ENCODE measurements at regions not wholly inside any gene's neighbourhood (a gene's known extent, or its start where the extent isn't known, plus 50 kb on each side); places are given as distances from the start of the nearest gene placed in this dataset.

DNA sequence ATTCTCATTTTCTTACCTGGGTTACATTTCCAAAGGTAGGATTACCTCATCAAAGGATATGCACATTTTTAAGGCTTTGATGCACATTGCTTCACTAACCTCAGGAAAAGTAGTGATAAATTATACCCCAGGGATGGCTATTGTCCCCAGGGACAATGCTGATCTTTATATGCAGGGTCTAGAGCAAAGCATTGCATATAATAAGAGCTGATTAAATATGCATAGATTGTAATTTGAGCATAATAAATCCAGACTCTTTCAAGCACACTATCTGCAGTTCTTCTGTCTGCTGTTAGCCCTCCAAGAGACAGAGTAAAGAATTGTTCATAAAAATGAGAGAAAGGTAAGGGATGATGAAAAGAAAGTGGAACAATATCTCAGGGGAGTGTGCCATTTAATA, 57.3 kb upstream of the SYT13 start:
- peaks cover 15% of the 10 kb centered on the region for H3K4me1 ChIP-seq (ENCODE audit: insufficient read depth, low read length, poor library complexity, severe bottlenecking)
- no peak overlapping the region for H3K9ac ChIP-seq (ENCODE audit: low read depth, low read length, poor library complexity, severe bottlenecking)
- H3F3A ChIP-seq (ENCODE audit: low read depth) = no peaks in the 10 kb centered on the region
- no peak overlapping the region for H2AFZ ChIP-seq (ENCODE audit: low read length)
- no peaks in the 10 kb centered on the region for H3K36me3 ChIP-seq (ENCODE audit: insufficient read depth, low read length)
- H3K27me3 ChIP-seq (ENCODE audit: insufficient read depth, low read length, poor library complexity, severe bottlenecking) = no peaks in the 10 kb centered on the region
- no peaks in the 10 kb centered on the region for H3K9me3 ChIP-seq (ENCODE audit: insufficient read depth, low read depth, low read length)
- H3K4me3 ChIP-seq (ENCODE audit: low read length, poor library complexity, severe bottlenecking) = no peak overlapping the region
- no peak overlapping the region for H3K4me2 ChIP-seq (ENCODE audit: low read depth, low read length, poor library complexity, severe bottlenecking)
- TF ChIP-seq, protein P1, sequence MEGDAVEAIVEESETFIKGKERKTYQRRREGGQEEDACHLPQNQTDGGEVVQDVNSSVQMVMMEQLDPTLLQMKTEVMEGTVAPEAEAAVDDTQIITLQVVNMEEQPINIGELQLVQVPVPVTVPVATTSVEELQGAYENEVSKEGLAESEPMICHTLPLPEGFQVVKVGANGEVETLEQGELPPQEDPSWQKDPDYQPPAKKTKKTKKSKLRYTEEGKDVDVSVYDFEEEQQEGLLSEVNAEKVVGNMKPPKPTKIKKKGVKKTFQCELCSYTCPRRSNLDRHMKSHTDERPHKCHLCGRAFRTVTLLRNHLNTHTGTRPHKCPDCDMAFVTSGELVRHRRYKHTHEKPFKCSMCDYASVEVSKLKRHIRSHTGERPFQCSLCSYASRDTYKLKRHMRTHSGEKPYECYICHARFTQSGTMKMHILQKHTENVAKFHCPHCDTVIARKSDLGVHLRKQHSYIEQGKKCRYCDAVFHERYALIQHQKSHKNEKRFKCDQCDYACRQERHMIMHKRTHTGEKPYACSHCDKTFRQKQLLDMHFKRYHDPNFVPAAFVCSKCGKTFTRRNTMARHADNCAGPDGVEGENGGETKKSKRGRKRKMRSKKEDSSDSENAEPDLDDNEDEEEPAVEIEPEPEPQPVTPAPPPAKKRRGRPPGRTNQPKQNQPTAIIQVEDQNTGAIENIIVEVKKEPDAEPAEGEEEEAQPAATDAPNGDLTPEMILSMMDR (conservative IDR thresholded peaks at IDR 0.05; ENCODE audit: low read length) = no peak
- no peak for TF ChIP-seq EZH2phosphoT487 (IDR thresholded peaks at IDR 0.05; ENCODE audit: borderline replicate concordance)
- H3K79me2 ChIP-seq (ENCODE audit: insufficient read depth, low read length) = no peaks in the 10 kb centered on the region
- H4K20me1 ChIP-seq (ENCODE audit: insufficient read depth, low read length, poor library complexity, severe bottlenecking) = no peaks in the 10 kb centered on the region
- H3K9me2 ChIP-seq (replicated peaks; ENCODE audit: low read depth, low read length) = no peaks in the 10 kb centered on the region

DNA sequence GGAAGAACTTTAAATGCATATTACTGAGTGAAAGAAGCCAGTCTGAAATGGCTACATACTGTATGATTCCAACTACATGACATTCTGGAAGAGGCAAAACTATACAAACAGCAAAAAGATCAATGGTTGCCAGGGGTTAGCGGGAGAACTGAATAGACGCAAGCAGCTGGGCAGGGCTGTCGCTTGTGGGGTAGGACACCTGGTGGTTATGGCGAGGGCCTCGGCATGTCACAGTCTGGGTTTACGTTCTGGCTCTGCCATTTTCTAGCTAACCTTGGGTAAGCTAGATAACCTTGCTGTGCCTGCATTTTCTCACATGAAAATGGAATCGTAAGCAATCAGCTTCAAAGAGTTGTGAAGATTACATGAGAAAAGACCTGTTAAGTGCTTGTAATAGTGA, 55.2 kb upstream of the SYT13 start:
- no peaks in the 10 kb centered on the region for H3K27me3 ChIP-seq (ENCODE audit: insufficient read depth, low read length, poor library complexity, severe bottlenecking)
- H4K20me1 ChIP-seq (ENCODE audit: insufficient read depth, low read length, poor library complexity, severe bottlenecking) = no peaks in the 10 kb centered on the region
- H3K9me3 ChIP-seq (ENCODE audit: insufficient read depth, low read depth, low read length) = no peaks in the 10 kb centered on the region
- peak overlapping the region; percentile 35; the same call in 1 of the 2 replicates for H2AFZ ChIP-seq (ENCODE audit: low read length)
- H3K36me3 ChIP-seq (ENCODE audit: insufficient read depth, low read length) = no peaks in the 10 kb centered on the region
- no peak overlapping the region for H3K4me2 ChIP-seq (ENCODE audit: low read depth, low read length, poor library complexity, severe bottlenecking)
- no peaks in the 10 kb centered on the region for H3K9me2 ChIP-seq (replicated peaks; ENCODE audit: low read depth, low read length)
- H3K4me1 ChIP-seq (ENCODE audit: insufficient read depth, low read length, poor library complexity, severe bottlenecking) = peaks cover 3% of the 10 kb centered on the region
- H3K79me2 ChIP-seq (ENCODE audit: insufficient read depth, low read length) = no peaks in the 10 kb centered on the region
- TF ChIP-seq, protein P1 (conservative IDR thresholded peaks at IDR 0.05; ENCODE audit: low read length) = no peak
- no peak for TF ChIP-seq EZH2phosphoT487 (IDR thresholded peaks at IDR 0.05; ENCODE audit: borderline replicate concordance)
- no peaks in the 10 kb centered on the region for H3F3A ChIP-seq (ENCODE audit: low read depth)
- no peak overlapping the region for H3K9ac ChIP-seq (ENCODE audit: low read depth, low read length, poor library complexity, severe bottlenecking)
- no peak overlapping the region for H3K4me3 ChIP-seq (ENCODE audit: low read length, poor library complexity, severe bottlenecking)

DNA sequence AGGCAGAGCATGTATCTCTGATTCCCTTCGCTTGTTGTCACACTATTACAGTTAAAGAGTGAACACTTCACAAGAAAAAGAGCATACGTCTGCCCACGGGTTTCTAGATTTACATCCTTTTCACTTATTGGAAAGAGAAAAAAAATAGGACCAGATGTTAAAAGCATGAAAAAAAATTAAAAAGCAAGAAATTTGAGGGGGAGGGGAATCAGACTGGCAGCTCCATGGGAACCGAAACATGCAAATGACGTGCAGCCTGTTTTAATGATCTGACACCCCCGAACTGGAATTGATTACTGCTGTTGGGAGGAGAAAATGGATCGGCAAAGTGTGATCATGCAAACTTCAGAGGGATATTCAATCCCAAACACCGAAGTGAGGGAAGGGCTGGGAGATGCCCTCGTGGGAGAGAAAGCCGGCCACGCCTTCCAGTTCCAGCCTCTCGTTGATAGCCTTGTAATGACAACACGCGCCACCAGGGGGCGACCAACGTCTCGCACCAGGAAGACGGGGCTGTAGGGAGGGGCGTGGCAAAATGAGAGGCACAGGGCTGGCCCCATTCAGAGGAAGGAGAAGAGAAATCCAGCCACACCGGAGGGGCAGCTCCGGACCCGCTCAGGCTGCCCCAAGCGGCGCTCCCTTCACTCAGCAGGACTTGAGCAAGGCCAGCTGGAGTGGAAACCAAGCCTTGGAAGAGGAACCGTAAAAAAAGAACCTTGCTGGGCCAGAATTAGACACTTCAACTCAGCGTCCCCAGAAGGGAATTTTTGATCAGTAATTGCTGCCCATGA, 53.8 kb upstream of the SYT13 start:
- H3K27me3 ChIP-seq (ENCODE audit: insufficient read depth, low read length, poor library complexity, severe bottlenecking) = no peaks in the 10 kb centered on the region
- H3K79me2 ChIP-seq (ENCODE audit: insufficient read depth, low read length) = no peaks in the 10 kb centered on the region
- no peaks in the 10 kb centered on the region for H3F3A ChIP-seq (ENCODE audit: low read depth)
- H3K9ac ChIP-seq (ENCODE audit: low read depth, low read length, poor library complexity, severe bottlenecking) = peak overlapping the region; percentile 15
- H3K4me2 ChIP-seq (ENCODE audit: low read depth, low read length, poor library complexity, severe bottlenecking) = peak overlapping the region; percentile 80
- H3K9me2 ChIP-seq (replicated peaks; ENCODE audit: low read depth, low read length) = no peaks in the 10 kb centered on the region
- no peaks in the 10 kb centered on the region for H3K9me3 ChIP-seq (ENCODE audit: insufficient read depth, low read depth, low read length)
- H4K20me1 ChIP-seq (ENCODE audit: insufficient read depth, low read length, poor library complexity, severe bottlenecking) = no peaks in the 10 kb centered on the region
- TF ChIP-seq, protein P1 (conservative IDR thresholded peaks at IDR 0.05; ENCODE audit: low read length) = peak; percentile 83
- TF ChIP-seq EZH2phosphoT487 (IDR thresholded peaks at IDR 0.05; ENCODE audit: borderline replicate concordance) = no peak
- H3K36me3 ChIP-seq (ENCODE audit: insufficient read depth, low read length) = no peaks in the 10 kb centered on the region
- peaks cover 9% of the 10 kb centered on the region for H3K4me1 ChIP-seq (ENCODE audit: insufficient read depth, low read length, poor library complexity, severe bottlenecking)
- peak overlapping the region; percentile 92 for H2AFZ ChIP-seq (ENCODE audit: low read length)
- H3K4me3 ChIP-seq (ENCODE audit: low read length, poor library complexity, severe bottlenecking) = peak overlapping the region; percentile 63

Data from Loucy (cell line).